ENCODE measurements at regions not wholly inside any gene's neighbourhood (a gene's known extent, or its start where the extent isn't known, plus 50 kb on each side); places are given as distances from the start of the nearest gene placed in this dataset.

DNA sequence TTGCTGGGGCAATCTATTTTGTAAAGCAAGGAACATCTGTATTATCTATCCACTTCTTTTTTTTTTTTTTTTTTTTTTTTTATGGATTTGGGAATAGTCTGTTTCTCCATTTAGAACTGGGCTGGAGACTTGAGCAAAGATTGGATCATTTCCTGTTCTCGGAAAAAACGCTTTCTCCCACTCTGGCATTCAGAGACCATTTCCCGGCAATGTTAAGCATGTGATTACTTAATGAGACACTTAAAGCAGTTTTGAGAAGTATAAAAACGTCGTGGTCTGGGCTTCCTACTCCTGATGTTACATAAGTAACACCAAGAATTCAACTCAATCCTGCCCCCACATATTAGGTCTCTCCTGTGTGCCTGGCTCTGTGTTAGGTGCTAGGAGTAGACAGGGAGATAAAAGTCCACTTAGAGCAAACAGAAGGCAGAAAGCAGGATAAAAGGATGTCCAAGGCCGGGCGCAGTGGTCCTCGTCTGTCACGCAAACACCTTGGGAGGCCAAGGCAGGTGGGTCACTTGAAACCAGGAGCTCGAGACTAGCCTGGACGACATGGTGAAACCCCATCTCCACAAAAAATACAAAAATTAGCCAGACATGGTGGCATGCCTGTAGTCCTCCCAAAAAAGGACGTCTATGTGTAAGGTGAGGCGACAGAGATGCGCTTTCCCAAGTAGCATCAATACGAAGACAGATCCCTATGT is 152.1 kb upstream of the GSC start:
- no peak for DNase-seq

DNA sequence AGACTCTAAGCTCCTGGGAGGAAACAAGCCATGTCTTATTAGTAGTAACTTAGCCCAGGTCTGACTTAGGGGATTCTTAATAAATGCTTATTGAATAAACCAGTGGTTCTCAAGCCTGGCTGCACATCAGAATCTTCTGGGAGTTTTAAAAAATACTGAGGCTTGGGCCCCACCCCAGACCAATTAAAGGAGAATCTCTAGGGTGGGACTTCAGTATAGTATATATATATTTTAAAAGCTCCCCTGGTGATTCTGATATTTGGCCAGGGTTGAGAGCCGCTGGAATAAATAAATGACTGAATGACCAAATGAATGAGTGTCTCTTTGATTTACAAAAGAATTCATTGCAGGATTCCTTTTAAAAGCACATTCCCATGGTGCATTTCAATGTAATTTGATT is 151.5 kb upstream of the GSC start:
- DNase-seq = no peak

DNA sequence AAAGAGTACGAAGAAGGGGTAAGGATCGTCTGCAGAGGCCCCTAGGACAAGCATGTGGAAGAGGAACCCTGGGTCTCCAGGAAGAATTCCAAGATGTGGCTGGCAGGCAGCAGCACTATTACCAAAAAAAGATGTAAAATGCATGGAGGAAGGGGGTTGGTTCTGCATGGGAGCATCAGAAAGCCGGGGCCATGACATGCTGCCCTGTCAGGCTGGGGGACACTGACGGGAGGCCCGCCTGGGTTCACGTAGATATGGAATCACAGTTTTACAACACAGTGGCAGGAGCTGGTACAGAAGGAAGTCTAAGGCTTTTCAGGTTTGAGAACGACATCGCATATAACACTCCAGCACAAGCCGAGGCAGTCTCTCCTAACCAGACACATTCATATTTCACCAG is 150.0 kb upstream of the GSC start:
- no peak for DNase-seq

DNA sequence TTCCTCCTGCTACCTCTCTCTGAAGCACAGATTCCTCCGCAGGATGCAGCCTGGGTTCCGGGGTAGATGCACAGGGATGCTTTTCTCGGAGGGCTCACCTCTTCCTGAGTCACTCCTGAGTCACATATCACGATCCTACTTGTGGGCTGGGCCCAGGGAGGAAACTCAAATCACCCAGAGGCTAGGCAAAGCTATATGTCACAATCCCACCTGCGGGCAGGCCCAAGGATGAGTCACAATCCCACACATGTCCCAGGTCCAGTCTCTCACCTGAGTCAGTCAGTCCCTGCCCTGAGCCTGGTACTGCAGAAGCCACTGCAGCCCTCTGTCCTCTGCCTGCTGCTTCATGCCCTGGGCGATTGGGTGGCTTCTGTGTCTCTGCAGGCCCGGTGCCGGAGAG is 149.0 kb upstream of the GSC start:
- no peak for DNase-seq

DNA sequence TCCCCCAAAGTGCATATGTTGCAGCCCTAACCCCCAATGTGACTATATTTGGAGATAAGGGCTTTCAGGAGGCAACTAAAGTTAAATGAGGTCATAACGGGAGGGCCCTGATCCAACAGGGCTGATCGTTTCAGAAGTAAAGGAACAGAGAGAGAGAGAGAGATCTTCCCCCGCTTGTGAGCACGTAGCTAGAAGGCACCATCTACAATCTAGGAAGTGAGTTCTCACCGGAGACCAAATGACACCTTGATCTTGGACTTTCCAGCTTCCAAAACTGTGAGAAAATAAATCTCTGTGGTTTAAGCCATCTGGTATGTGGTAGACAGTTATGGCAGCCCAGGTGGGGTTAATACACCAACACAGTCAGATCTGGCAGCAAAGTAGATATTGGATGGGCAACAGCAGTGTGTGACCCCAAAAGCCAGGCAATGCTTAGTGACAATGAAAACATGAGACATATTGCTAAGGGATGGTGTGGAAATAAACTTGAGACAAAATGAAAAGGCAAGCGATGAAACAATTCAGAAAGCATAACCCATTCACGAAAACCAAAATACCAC is 147.2 kb upstream of the GSC start:
- DNase-seq = no peak

DNA sequence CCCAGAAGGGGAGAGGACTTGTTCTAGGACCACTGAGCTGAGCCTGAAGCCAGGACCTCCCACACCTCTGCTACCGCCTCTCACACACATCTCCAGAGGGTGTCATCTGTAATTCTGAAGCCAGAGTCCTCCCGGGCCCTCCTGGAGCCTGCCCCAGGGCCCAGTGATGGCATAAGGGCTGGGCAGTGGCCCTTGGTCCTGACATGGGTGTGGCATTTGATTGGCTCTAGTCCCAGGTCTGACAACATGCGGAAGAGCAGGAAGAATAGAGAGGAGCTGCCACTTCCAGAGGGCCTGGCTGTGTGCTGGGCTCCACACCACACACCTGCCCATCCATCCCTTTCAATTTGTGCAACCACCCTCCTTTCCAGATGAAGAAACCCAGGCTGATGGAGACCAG is 144.3 kb upstream of the GSC start:
- DNase-seq = no peak

DNA sequence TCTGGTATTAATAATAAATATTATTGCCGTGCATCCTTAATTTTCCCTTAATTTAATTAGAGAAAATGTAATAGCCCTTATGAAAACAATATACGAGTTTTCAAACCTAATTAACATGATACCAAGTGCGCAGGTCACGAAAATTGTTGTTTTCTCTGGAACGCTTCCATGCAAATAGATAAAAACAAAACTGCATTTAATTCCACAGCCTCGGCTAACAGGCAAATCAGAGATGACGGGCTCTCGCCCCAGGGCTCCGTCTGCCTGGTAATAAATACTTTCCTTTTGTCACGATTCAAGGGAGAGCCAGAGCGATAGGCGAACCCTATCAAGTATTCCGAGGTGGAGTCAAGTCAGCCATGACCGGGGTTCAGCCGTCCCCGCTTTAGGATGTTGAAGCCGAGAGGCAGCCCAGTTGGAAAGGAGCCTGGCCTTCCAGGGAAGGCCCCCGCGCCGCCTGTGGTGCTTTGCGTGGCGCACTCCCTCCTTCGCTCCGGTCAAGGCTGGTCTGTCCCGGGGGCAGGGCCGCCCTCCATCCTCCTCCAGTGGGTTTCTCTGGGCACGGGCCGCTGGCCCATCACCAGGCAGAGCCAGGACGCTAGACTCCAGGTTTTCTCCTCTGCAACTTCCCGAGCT is 137.8 kb upstream of the GSC start:
- DNase-seq = no peak

DNA sequence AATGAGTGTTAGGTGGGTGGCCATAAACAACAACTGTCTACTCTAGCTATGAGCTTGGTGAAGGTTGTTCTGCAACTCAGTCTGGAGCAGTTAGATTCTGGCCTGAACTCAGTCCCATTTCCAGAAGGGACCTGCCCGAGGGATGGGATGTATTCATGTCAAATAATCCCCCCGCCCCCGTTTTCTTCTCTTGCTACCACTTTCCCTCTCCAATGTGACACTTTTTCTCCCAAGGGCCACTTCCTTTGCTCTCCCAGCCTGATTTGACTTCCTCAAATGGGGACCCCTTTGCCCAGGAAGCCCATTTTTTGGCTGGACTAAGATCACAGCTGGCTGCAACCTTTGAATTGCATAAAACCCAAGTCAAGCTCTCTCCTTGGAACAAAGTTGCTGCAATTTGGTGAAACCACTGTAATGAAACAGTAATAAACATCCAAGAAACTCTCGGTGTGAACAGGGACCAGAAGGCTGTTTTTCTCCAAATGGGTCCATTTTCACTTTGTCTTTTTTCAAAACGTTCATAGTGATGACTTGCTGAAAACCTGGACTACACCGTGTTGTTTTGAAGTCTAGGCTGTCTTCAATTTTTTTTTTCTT is 137.2 kb upstream of the GSC start:
- no peak for DNase-seq

DNA sequence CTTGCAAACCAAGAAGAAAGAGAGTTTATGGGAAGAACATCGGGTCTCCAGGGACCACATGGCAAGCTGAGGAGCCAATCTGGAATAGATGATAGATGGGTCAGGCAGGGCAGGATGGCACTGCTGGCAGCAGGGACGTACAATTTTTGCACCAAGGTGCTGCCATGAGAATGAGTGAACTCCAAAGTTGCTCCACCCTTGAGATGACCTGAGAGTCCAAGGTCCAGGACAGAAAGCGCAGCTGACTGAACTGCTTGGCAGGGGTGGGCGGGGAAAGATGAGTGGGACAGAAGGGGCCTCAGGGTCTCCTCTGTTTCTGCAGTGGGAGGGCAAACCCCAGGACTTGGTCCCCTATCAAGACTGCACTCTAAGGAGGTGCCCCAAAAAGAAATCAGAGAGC is 136.7 kb upstream of the GSC start:
- DNase-seq = no peak

DNA sequence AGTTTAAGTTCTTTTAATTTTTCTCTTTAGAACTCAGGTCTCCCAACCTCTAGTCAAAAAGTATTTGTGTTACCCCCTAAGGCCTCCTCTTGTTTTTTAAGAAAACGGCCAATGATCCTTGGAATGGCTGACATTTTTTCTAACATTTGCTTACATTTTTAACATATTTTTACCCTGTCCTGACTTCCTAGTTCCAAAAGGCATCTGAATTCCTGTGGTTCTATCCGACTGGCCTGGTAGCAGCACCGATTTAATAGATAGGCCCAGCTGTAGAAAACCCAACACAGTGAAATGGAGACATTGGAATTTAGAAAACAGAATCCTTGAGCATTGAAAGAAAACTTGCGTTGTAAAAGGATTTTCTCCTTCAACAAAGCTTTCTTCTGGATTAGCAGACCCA is 134.7 kb upstream of the GSC start:
- no peak for DNase-seq

DNA sequence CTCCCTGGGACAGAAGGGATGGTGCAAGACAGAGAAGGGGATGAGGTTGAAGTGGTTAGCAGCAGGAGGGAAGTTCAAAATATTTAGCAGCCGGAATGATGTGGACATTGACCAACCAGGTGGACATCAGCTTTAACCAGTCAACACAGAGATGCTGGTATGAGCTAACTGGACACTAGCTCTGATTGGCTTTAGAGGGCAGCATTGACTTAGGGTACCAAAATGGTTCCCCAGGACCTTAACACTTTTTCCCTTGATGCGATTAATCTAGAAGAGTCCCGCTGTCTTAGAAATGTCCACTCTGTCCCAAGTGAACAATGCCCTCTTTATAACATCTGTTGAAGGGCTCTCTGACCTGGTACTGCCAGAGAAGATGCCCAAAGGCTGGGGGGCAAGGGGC is 134.0 kb upstream of the GSC start:
- DNase-seq = no peak

DNA sequence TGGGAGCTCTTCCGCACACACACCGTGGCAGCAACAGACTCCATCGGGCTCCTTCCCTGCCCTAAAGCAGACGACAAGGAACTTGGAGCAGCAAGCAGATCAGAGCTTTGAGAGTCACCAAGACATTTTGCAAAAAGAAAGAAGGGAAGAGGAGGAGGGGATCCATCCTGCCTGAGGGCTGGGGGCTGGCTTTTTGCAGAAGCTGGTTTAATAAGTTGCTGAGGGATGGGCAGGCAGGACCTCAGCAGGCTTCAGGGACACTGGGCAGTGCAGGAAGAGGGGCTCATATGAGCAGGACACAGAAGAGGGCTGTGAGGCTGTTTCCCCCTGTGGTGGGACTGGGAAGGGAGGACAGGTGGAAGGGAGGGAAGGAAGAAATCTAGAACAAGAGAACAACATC is 133.4 kb upstream of the GSC start:
- no peak for DNase-seq

DNA sequence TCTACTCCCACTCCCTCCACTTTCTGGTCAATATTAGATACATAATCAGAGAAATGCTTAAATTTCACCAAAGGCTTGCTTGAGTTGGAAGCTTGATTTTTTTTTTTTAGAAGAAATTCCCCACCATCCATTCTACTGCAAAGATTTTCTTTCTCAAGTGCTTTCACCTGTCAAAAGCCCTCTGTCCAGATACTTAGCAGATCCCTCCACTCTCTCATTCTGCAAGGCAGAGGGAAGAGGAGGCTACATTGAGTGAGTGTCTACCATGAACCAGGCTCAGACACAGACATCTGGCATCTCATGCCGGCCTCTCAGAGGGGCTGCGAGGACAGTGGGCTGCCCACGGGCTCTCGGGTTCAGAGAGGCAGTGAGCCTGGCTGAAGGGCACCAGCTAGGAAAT is 127.6 kb upstream of the GSC start:
- DNase-seq = no peak

DNA sequence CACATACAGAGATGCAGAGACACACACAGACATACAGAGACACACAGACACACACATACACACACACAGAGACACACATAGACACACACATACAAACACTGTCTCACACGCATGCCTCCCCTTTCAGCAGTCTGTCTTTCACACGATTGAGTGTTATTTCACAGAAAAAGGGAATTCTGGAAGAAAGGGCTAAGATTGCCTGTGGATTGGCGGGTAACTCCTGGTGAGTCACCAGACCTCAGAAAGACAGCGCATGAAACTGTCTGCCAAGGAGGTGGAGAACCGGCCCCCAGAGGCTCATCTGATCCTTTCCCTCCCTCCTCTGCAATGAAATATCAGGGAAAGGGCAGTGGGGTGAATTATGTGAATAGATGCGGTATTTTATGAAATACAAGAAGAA is 127.2 kb upstream of the GSC start:
- no peak for DNase-seq

DNA sequence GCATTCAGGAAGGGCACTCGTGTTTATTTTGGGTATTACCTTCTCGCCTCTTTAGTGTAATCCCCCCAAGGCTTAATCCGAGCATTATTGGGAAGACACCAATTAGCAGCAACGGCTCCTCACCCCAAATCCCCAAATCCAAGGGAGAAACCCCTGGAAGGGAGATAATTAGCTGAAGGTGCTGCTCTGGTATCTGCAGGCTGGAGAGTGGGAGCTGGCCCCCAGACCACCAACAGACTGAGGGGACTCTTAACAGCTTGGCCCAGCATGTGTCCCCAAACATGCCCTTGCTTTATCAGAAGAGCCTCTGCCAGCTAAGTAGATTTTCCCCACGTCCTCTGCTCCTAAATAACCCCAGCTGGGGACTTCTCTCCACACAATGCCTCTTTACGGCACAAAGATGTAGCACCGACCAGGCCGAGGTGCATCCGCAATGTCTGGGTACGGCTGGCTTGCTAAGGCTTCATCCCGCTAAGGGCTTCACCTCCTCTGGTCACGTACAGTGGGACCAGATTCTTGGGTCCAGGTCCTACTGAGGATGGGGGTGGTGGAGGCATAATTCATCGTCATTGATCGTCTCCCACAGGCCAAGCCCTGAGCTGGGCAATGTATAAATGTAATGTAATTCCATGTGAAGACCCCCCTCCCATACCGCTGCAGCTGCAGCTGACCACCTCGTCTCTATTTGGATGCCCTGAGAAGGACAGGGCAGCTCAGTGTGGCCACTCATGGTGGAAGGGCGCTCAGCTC is 123.7 kb upstream of the GSC start:
- no peak for DNase-seq

DNA sequence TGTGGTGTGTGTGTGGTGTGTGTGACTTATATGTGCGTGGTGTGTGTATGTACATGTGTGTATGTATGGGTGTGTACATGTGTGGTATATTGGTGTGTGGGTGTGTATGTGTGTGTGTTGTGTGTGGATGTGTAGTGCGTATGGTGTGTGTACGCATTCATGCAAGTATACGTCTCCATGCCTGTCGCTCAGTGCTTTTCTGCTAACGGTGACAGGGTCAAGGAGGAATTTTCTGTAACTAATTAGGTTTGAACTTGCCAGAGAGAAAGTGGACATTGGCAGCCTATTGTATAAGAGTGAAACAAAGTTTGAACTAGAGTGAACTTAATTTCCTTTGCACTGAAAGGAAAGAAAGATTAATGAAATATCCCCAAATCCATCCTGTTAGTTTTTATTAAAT is 120.9 kb upstream of the GSC start:
- DNase-seq = no peak

DNA sequence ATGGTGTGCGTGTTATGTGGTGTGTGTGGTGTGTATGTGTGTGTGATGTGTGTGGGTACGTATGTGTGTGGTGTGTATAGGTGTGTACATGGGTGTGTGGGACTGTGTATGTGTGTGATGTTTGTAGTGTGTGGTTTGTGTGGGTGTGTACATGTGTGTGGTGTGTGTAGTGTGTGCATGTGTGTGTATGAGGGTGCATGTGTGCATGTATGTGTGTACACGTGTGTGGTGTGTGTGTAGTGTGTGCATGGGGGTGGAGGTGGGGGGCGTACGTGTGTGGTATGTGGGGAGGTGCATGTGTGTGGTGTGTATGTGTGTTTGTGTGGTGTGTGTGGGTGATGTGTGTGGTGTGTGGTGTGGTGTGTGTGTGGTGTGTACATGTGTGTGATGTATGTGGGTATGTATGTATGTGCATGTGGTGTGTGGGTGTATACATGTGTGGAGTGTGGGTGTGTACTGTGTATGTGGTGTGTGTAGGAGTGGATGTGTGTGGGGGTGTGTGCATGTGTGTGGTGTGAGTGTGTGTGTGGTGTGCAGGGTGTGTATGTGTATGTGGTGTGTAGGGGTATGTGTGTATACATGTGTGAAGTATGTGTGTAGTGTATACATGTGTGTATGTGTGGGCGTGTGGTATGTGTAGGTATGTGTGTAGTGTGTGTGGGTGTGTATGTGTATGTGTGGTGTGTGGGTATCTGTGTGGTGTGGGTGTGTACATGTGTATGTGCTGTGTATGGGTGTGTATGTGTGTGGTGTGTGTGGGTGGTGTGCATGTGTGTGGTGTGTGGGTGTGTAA is 119.8 kb upstream of the GSC start:
- DNase-seq = no peak

DNA sequence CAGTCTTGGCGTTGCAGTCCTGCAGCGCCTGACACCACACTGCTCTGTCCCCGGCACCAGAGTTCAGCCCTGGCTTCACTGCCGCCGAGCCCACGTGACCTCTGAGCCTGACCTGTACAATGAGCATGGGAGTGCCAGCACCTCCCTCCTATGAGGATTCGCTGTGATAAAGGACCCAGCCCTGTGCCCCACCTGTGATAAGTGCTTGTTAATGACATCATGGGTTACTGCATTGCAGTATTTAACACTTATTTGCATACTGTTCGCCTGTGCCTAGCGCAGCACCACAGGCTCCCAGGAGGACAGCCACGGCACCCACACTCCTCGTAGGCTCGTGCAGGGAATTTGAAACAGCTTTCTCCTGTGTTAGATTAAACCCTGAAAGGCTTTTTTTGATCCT is 118.2 kb upstream of the GSC start:
- no peak for DNase-seq

DNA sequence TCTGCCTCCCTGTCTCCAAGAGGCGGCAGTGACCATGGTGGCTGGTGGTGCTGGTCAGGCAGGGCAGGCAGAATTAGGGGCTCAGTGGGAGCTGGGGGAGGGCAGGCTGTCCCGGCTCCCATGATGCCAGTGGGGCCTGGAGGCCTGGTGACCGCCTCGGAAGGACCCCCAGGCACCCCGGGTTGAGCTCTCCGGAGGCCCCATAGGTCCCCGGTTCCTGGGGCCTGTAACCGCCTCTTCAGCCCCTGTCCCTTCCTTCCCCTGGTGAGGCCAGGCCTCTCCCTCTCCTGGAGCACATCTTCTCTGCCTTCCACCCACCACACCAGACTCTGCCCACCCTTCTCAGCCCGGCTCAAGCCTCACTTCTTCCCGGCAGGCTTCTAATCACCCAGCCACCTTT is 117.7 kb upstream of the GSC start:
- DNase-seq = no peak

DNA sequence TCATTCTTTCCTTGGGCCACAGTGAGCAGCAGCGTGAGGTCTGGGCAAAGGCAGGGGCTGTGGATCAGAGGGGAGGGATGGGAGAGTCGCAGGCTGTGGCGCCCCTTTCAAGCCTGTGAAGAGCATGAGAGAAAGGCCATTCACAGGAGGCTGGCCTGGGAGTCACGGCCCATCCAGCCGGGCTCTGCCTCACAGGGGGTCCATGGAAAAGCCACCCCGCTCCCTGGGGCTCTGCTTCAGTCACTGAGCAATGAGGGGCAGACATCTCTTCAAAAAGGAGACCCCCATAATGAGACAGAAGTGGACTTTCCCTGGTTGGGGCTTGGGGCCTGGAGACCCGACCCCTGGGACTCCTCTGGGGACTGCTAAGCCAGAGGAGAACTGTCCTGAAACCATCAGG is 117.0 kb upstream of the GSC start:
- DNase-seq = no peak

DNA sequence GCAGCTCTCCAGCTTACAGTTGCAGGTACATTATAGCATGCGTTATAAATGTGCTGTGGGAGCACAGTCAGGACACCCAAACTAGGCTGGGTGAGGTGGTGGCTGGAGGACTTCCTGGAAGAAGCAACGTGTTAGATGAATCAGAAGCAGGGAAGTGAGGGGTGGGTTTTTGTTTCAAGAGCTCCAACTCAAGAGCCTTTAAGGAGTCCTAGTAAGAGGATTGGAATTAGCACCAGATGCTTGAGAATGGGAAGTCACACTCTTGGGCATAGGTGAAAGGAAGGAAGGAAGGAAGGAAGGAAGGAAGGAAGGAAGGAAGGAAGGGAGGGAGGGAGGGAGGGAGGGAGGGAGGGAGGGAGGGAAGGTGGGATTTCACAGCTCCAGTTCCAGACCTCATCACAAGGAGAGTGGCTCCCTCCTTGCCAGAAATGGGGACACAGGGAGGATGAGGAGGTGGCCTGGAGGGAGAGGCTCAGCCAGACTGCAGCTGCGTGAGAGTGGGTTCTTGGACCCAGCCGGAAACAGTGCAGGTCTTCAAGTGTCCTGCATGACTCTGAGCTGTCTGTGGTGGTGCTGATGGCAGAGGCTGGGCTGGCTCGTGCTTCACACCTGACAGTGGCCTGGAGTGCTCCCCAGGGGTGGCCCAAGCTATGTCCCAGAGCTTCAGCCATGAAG is 115.7 kb upstream of the GSC start:
- DNase-seq = no peak

DNA sequence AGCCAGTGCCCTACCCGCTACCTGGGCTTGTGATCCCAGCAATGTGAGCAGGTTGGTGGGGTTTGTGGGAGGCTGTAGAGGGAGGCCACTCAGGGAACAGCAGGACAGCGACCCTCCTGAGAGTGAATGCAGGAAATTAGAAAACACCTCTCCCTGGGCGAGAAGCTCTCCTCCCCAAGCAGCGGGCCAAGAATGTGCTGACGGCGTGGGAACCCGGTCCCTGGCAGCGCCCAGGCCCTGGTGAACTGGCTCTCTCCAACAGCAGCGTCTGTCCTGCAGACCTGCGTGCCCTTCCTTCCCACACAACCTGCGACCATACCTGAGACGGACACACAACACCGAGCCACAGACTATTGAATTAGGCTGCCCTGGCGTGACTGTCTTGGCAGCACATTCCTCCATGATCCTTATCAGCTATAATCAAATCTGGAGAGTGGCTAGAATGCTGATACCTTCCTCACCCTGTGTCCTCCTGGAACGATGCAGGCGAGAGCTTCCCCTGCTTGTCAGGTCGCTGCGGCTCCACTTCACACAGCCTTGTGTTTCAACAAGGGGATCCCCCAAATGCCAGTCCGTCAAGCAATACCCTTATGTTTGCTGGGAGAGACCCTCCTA is 114.8 kb upstream of the GSC start:
- DNase-seq = no peak
